Keratinocyte (primary cell): ENCODE measurements at regions not wholly inside any gene's neighbourhood (a gene's known extent, or its start where the extent isn't known, plus 50 kb on each side); places are given as distances from the start of the nearest gene placed in this dataset.

ENCODE experiments used
- DNase-seq: peaks from one replicate; pipeline ENCODE4 v3.0.0-alpha.2; 2011; ENCODE audit warnings: low read depth, missing footprints, low spot score
- FAIRE-seq: peaks from 2 replicates; lab custom pipeline; 2011; peaks lifted over from hg19 to GRCh38; lab: Jason Lieb, UNC
- H2AFZ ChIP-seq: 2 replicates; pipeline ENCODE4 v1.6.0; 2012; ENCODE audit warnings: low read length, control low read depth, inconsistent platforms; ENCODE audit not compliant: control insufficient read depth
- H3K27ac ChIP-seq: 2 replicates; pipeline ENCODE4 v1.5.1; 2011; ENCODE audit warnings: low read length; ENCODE audit not compliant: control insufficient read depth, insufficient read depth
- H3K27me3 ChIP-seq: 3 replicates; pipeline ENCODE4 v1.6.0; 2011; ENCODE audit warnings: low read length; ENCODE audit not compliant: control insufficient read depth, insufficient read depth; ENCODE audit errors: extremely low read depth
- H3K36me3 ChIP-seq, 2 experiments: 2 replicates in 1 of 2; 3 replicates in 1 of 2; pipeline ENCODE4 v1.5.1; 2011; ENCODE audit warnings: low read length in 2 of 2, mild to moderate bottlenecking in 1 of 2; ENCODE audit not compliant: control insufficient read depth in 2 of 2, insufficient read depth in 2 of 2; ENCODE audit errors: extremely low read depth in 1 of 2
- H3K4me1 ChIP-seq: 3 replicates; pipeline ENCODE4 v1.5.1; 2011; ENCODE audit warnings: low read length; ENCODE audit not compliant: control insufficient read depth, insufficient read depth; ENCODE audit errors: extremely low read depth
- H3K4me2 ChIP-seq: 3 replicates; pipeline ENCODE4 v1.6.0; 2011; ENCODE audit warnings: low read depth, low read length; ENCODE audit not compliant: control insufficient read depth, insufficient read depth; ENCODE audit errors: extremely low read depth
- H3K4me3 ChIP-seq, 3 experiments: fragments of 200-600 bp in 1 of 3; sonication (generic) in 1 of 3; 2 replicates in 2 of 3; 3 replicates in 1 of 3; pipeline ENCODE4 v1.5.1; 2011 to 2016; ENCODE audit warnings: low read length in 3 of 3, mild to moderate bottlenecking in 3 of 3, control low read depth in 2 of 3, inconsistent platforms in 1 of 3, low read depth in 1 of 3, mixed read lengths in 1 of 3, mixed run types in 1 of 3, moderate library complexity in 1 of 3; ENCODE audit not compliant: control insufficient read depth in 2 of 3, insufficient read depth in 2 of 3; ENCODE audit errors: extremely low read depth in 1 of 3
- H3K79me2 ChIP-seq: 2 replicates; pipeline ENCODE4 v1.6.0; 2012; ENCODE audit warnings: low read length; ENCODE audit not compliant: control insufficient read depth, insufficient read depth
- H3K9ac ChIP-seq: 3 replicates; pipeline ENCODE4 v1.6.0; 2011; ENCODE audit warnings: low read length; ENCODE audit not compliant: control insufficient read depth, insufficient read depth; ENCODE audit errors: extremely low read depth
- H3K9me1 ChIP-seq: 3 replicates; pipeline ENCODE4 v1.6.0; 2011; ENCODE audit warnings: low read length; ENCODE audit not compliant: control insufficient read depth, insufficient read depth; ENCODE audit errors: extremely low read depth
- H3K9me3 ChIP-seq: 2 replicates; pipeline ENCODE4 v1.5.1; 2012; ENCODE audit warnings: low read depth, low read length; ENCODE audit not compliant: control insufficient read depth
- H4K20me1 ChIP-seq: 3 replicates; pipeline ENCODE4 v1.6.0; 2011; ENCODE audit warnings: low read length; ENCODE audit not compliant: control insufficient read depth, insufficient read depth; ENCODE audit errors: extremely low read depth
- EZH2 ChIP-seq: IDR thresholded peaks from one replicate; pipeline ENCODE4 v1.6.1; 2012; ENCODE audit warnings: inconsistent platforms, mild to moderate bottlenecking, low read length, moderate library complexity
- dilution Hi-C: fragments of 300-500 bp; cut with MboI; formaldehyde crosslinking; loops from one replicate; pipeline ENCODE4 v1.7.0; 2020; ENCODE audit warnings: low sequenced_read_pairs; ENCODE audit not compliant: extremely low pct_ligation_motif_present
- TF ChIP-seq, protein P1 (sequence below), 3 experiments: IDR thresholded peaks in 1 of 3; conservative IDR thresholded peaks in 1 of 3; optimal IDR thresholded peaks in 1 of 3; 2 replicates in 2 of 3; 3 replicates in 1 of 3; pipeline versions ENCODE3 to v1.5.1; 2011; ENCODE audit warnings: low read length in 3 of 3, mild to moderate bottlenecking in 3 of 3, moderate library complexity in 2 of 3, control low read depth in 1 of 3, inconsistent platforms in 1 of 3; ENCODE audit not compliant: insufficient read depth in 2 of 3; ENCODE audit errors: extremely low read depth in 1 of 3

GRCh38 chr6:122238861-122239260 is 160.6 kb upstream of the HSF2 start:
- no peak overlapping the region for H3K4me3 ChIP-seq
- no peaks in the 10 kb centered on the region for H3K36me3 ChIP-seq
- dilution Hi-C loops = no loop called here
- FAIRE-seq (no peak), DNase-seq (no peak)
- no peaks in the 10 kb centered on the region for H3K79me2 ChIP-seq
- no peaks in the 10 kb centered on the region for H4K20me1 ChIP-seq
- H3K4me1 ChIP-seq = no peaks in the 10 kb centered on the region
- no peak overlapping the region for H3K27ac ChIP-seq
- H3K27me3 ChIP-seq = no peaks in the 10 kb centered on the region
- H3K9ac ChIP-seq = no peak overlapping the region
- H3K9me3 ChIP-seq = no peaks in the 10 kb centered on the region
- H3K9me1 ChIP-seq = no peaks in the 10 kb centered on the region
- no peak overlapping the region for H2AFZ ChIP-seq
- TF ChIP-seq EZH2 = no peak
- TF ChIP-seq, protein P1, sequence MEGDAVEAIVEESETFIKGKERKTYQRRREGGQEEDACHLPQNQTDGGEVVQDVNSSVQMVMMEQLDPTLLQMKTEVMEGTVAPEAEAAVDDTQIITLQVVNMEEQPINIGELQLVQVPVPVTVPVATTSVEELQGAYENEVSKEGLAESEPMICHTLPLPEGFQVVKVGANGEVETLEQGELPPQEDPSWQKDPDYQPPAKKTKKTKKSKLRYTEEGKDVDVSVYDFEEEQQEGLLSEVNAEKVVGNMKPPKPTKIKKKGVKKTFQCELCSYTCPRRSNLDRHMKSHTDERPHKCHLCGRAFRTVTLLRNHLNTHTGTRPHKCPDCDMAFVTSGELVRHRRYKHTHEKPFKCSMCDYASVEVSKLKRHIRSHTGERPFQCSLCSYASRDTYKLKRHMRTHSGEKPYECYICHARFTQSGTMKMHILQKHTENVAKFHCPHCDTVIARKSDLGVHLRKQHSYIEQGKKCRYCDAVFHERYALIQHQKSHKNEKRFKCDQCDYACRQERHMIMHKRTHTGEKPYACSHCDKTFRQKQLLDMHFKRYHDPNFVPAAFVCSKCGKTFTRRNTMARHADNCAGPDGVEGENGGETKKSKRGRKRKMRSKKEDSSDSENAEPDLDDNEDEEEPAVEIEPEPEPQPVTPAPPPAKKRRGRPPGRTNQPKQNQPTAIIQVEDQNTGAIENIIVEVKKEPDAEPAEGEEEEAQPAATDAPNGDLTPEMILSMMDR (optimal IDR thresholded peaks at IDR 0.05 in 1 of 3, IDR thresholded peaks at IDR 0.05 in 1 of 3, conservative IDR thresholded peaks at IDR 0.05 in 1 of 3; ENCODE audit: extremely low read depth in 1 of 3, insufficient read depth in 2 of 3, low read length in 3 of 3) = no peak
- no peak overlapping the region for H3K4me2 ChIP-seq

GRCh38 chr6:122246906-122247658 is 152.4 kb upstream of the HSF2 start:
- Histone ChIP-seq H3K36me3 (no peaks in the 10 kb centered on the region), H3K4me3 (no peak overlapping the region), H3K27ac (no peak overlapping the region), H3K9me3 (no peaks in the 10 kb centered on the region), H4K20me1 (no peaks in the 10 kb centered on the region), H3K9ac (no peak overlapping the region), H3K27me3 (no peaks in the 10 kb centered on the region), H3K9me1 (no peaks in the 10 kb centered on the region), H3K79me2 (no peaks in the 10 kb centered on the region), H2AFZ (no peak overlapping the region), H3K4me1 (no peaks in the 10 kb centered on the region), H3K4me2 (no peak overlapping the region)
- no peak for DNase-seq
- no peak for FAIRE-seq
- dilution Hi-C loops = no loop called here
- TF ChIP-seq EZH2 = no peak
- TF ChIP-seq, protein P1 (optimal IDR thresholded peaks at IDR 0.05 in 1 of 3, IDR thresholded peaks at IDR 0.05 in 1 of 3, conservative IDR thresholded peaks at IDR 0.05 in 1 of 3; ENCODE audit: extremely low read depth in 1 of 3, insufficient read depth in 2 of 3, low read length in 3 of 3) = no peak
